Psoas muscle (tissue), 7 donors: ENCODE measurements at regions not wholly inside any gene's neighbourhood (a gene's known extent, or its start where the extent isn't known, plus 50 kb on each side); places are given as distances from the start of the nearest gene placed in this dataset.

Experiments used
- ATAC-seq, 4 donors: fragments of 200-7000 bp; cut with Tn5 transposase; one replicate each; pipeline ENCODE4 v1.9.1; 2020; ENCODE audit warnings: moderate library complexity in 3 of 4, mild to moderate bottlenecking in 2 of 4
- DNase-seq, 2 donors: peaks; one replicate each; pipeline ENCODE4 v3.0.0-alpha.2; 2020
- H3K27ac ChIP-seq: fragments of 200-600 bp; one replicate; pipeline ENCODE4 v1.8.0; 2022
- H3K27me3 ChIP-seq, 3 donors: fragments of 200-600 bp in 1 of 3; one replicate each; pipeline versions ENCODE4 v1.6.1 to v1.8.0; 2013 to 2022; ENCODE audit warnings: low read length in 2 of 3, mild to moderate bottlenecking in 2 of 3, moderate library complexity in 1 of 3; ENCODE audit not compliant: insufficient read depth in 3 of 3
- H3K36me3 ChIP-seq, 2 donors: fragments of 200-600 bp in 1 of 2; one replicate each; pipeline versions ENCODE4 v1.6.1 to v1.8.0; 2013 to 2022; ENCODE audit warnings: low read depth in 1 of 2, mild to moderate bottlenecking in 1 of 2, moderate library complexity in 1 of 2; ENCODE audit not compliant: insufficient read depth in 1 of 2
- H3K4me1 ChIP-seq: fragments of 200-600 bp; one replicate; pipeline ENCODE4 v1.8.0; 2022
- H3K4me3 ChIP-seq: fragments of 200-600 bp; one replicate; pipeline ENCODE4 v1.8.0; 2022; ENCODE audit warnings: mild to moderate bottlenecking
- H3K9me3 ChIP-seq: fragments of 200-600 bp; one replicate; pipeline ENCODE4 v1.8.0; 2022
- CTCF ChIP-seq: fragments of 200-600 bp; IDR thresholded peaks from one replicate; pipeline ENCODE4 v1.8.0; 2022; ENCODE audit warnings: antibody characterized with exemption
- WGBS, 3 donors: extraction: QIAGEN DNeasy Blood & Tissue Kit; methylation state at CpG; one replicate each; pipeline versions ENCODE4 v1.1.6 to v1.1.7; 2013; 5-methylcytosine and 5-hydroxymethylcytosine counted together
- intact Hi-C, 2 donors: fragments of 100-400 bp; cut with DNase I; formaldehyde crosslinking; loops; one replicate each; pipeline versions ENCODE4 v1.11.0 to v1.14.2; 2022
- donor health status: healthy with polysubstance abuse.
- donor health status: DM: no; HTN: no; CAD: no; lungs with moderate emphysema.
- donor health status: Bipolar disorder and iron deficiency.
- donor health status: healthy.
- donor health status: DM: yes; HTN: yes; CAD: no.
- donor health status: DM: no; HTN: no; CAD: no.
- donor health status: DM: yes; HTN: yes; CAD: no.

GRCh38 chr4:32987111-32987510, 2266.9 kb downstream of the PCDH7 start:
- DNase-seq, result no peak
- no peak for ATAC-seq
- Histone ChIP-seq H3K27me3 (no peaks in the 10 kb centered on the region), H3K4me3 (no peak overlapping the region), H3K27ac (no peak overlapping the region), H3K4me1 (no peaks in the 10 kb centered on the region), H3K9me3 (no peaks in the 10 kb centered on the region), H3K36me3 (no peaks in the 10 kb centered on the region)
- no peak for TF ChIP-seq CTCF
- intact Hi-C loops, result no loop called here
- WGBS, 3 donors, result 72 to 94% (median 94%) methylated on average over 2 of the region's 2 CpGs

- Histone ChIP-seq H3K27me3 (no peaks in the 10 kb centered on the region), H3K36me3 (no peaks in the 10 kb centered on the region), H3K27ac (no peak overlapping the region), H3K9me3 (no peaks in the 10 kb centered on the region), H3K4me1 (no peaks in the 10 kb centered on the region), H3K4me3 (no peak overlapping the region)
- ATAC-seq (no peak), DNase-seq (no peak)
- 63 to 70% (median 69%) methylated on average over 2 of the region's 2 CpGs for WGBS, 3 donors
- intact Hi-C loops, result no loop called here
- TF ChIP-seq CTCF, result no peak
Observed at GRCh38 chr4:32988165-32988811, 2268.1 kb downstream of the PCDH7 start.

- intact Hi-C loops, result no loop called here
- TF ChIP-seq CTCF, result no peak
- no peaks in the 10 kb centered on the region for H3K9me3 ChIP-seq
- H3K4me3 ChIP-seq, result no peak overlapping the region
- no peaks in the 10 kb centered on the region for H3K27me3 ChIP-seq
- H3K27ac ChIP-seq, result no peak overlapping the region
- ATAC-seq (no peak), DNase-seq (no peak)
- H3K4me1 ChIP-seq, result no peaks in the 10 kb centered on the region
- H3K36me3 ChIP-seq, result no peaks in the 10 kb centered on the region
- 83 to 96% (median 83%) methylated on average over 1 of the region's 1 CpG for WGBS, 3 donors
Observed at GRCh38 chr4:32991663-32992062, 2271.5 kb downstream of the PCDH7 start.

GRCh38 chr4:32994981-32995881, 2275.1 kb downstream of the PCDH7 start:
- no peaks in the 10 kb centered on the region for H3K27me3 ChIP-seq
- H3K4me3 ChIP-seq, result no peak overlapping the region
- no peak for DNase-seq
- H3K4me1 ChIP-seq, result no peaks in the 10 kb centered on the region
- no peaks in the 10 kb centered on the region for H3K36me3 ChIP-seq
- H3K27ac ChIP-seq, result no peak overlapping the region
- WGBS, 3 donors, result 77 to 88% (median 87%) methylated on average over 3 of the region's 3 CpGs
- intact Hi-C loops, result no loop called here
- no peak for TF ChIP-seq CTCF
- H3K9me3 ChIP-seq, result no peaks in the 10 kb centered on the region
- no peak for ATAC-seq
